ENCODE measurements at regions not wholly inside any gene's neighbourhood (a gene's known extent, or its start where the extent isn't known, plus 50 kb on each side); places are given as distances from the start of the nearest gene placed in this dataset.

DNA sequence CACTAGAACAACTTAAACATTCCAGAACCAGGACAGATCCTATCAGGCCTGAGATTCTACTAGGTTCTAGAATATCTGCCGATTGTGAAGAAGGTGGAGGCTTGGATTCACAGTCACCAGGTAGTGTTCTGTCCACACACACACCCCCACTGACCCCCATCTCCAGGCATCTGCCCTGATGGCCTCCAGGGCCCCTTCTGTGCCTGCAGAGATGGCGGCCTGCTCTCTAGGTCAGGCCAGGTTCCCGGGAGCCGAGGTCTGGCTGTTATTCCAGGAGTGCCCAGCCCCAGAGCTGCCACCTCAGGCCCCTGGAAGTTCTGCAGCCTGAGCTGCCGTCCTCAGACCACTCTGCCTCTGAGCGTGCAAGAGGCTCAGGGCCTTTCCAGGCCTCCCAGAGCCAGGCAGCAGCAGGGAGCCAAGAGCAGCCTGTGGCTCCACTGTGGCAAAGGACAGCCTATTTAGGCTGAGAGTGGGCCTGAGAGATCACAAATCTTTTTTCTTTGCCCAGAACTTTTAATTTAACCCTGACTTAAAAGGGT lies 96.2 kb upstream of the ASAP2 start:
- Mint-ChIP-seq H3K36me3 (ENCODE audit: unreplicated experiment) (no peaks in the 10 kb centered on the region), H3K27ac (ENCODE audit: unreplicated experiment) (no peak overlapping the region), H3K4me1 (ENCODE audit: low read depth, unreplicated experiment) (peaks cover 32% of the 10 kb centered on the region), H3K27me3 (ENCODE audit: unreplicated experiment) (peaks cover 14% of the 10 kb centered on the region), H3K9me3 (ENCODE audit: unreplicated experiment) (peaks cover 11% of the 10 kb centered on the region), H3K4me3 (ENCODE audit: unreplicated experiment) (no peak overlapping the region)
- TF ChIP-seq, protein P1, sequence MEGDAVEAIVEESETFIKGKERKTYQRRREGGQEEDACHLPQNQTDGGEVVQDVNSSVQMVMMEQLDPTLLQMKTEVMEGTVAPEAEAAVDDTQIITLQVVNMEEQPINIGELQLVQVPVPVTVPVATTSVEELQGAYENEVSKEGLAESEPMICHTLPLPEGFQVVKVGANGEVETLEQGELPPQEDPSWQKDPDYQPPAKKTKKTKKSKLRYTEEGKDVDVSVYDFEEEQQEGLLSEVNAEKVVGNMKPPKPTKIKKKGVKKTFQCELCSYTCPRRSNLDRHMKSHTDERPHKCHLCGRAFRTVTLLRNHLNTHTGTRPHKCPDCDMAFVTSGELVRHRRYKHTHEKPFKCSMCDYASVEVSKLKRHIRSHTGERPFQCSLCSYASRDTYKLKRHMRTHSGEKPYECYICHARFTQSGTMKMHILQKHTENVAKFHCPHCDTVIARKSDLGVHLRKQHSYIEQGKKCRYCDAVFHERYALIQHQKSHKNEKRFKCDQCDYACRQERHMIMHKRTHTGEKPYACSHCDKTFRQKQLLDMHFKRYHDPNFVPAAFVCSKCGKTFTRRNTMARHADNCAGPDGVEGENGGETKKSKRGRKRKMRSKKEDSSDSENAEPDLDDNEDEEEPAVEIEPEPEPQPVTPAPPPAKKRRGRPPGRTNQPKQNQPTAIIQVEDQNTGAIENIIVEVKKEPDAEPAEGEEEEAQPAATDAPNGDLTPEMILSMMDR (IDR thresholded peaks at IDR 0.05; ENCODE audit: partially characterized antibody, unreplicated experiment), result no peak
- no peak for DNase-seq

DNA sequence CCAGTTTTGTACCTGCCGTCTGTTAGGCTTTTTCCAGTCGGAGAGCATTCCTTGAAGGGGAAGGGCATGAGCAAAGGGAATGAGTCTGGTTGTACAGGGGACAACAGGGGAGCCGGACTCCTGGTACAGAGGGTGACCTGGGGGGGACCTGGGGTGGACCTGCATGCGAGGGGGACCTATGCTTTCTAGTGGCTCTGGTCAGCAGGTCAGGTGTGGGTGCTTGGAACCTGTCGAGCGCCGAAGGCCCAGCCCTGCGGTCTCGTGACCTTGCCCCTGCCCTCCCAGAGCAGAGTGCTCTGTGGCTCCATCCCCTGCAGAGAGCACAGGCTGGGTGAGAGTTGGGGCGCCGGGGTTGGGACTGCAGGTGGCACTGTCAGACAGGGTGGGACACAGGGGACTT lies 96.7 kb upstream of the ASAP2 start:
- H3K4me3 Mint-ChIP-seq (ENCODE audit: unreplicated experiment), result no peak overlapping the region
- no peaks in the 10 kb centered on the region for H3K36me3 Mint-ChIP-seq (ENCODE audit: unreplicated experiment)
- H3K27me3 Mint-ChIP-seq (ENCODE audit: unreplicated experiment), result peaks cover 15% of the 10 kb centered on the region
- H3K9me3 Mint-ChIP-seq (ENCODE audit: unreplicated experiment), result peaks cover 11% of the 10 kb centered on the region
- no peak overlapping the region for H3K27ac Mint-ChIP-seq (ENCODE audit: unreplicated experiment)
- H3K4me1 Mint-ChIP-seq (ENCODE audit: low read depth, unreplicated experiment), result peaks cover 32% of the 10 kb centered on the region
- TF ChIP-seq, protein P1 (IDR thresholded peaks at IDR 0.05; ENCODE audit: partially characterized antibody, unreplicated experiment), result no peak
- DNase-seq, result no peak

DNA sequence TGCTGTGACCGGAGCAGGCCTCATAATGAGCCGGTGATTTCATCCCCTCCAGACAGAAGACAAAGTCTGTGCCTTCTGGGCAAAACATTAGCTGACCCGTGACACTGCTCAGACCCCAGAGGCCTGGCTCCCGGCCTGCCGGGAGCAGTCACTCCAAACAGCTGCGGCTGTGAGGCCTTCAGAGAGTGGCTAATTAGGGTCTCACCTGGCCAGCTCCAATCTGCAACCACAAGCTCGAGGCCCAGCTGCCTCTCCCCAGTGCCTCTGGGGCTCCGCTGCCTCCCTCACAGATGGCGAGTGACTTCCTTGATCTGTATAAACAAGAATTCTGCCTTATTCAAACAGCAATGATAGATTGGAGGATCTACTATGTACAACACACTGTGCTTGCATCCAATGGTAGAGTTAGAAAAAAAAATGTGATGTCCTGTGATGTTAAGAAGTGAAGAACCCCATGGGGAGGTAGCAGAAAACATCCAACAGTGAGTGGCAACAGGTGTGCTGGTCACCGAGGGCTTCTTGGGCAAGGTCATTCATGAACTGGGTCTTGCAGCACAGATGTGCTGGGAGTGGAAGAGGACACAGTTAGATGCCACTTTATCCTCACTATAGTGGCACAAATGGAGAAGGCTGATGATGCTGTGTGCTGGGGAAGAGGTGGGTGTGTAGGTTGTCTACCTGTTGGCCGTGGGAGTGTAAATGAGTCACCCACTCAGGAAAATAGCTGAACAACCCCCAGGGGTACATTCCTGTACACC lies 98.2 kb upstream of the ASAP2 start:
- Mint-ChIP-seq H3K4me1 (ENCODE audit: low read depth, unreplicated experiment) (peaks cover 36% of the 10 kb centered on the region), H3K27me3 (ENCODE audit: unreplicated experiment) (peaks cover 15% of the 10 kb centered on the region), H3K27ac (ENCODE audit: unreplicated experiment) (peak overlapping the region; percentile 92), H3K36me3 (ENCODE audit: unreplicated experiment) (no peaks in the 10 kb centered on the region), H3K9me3 (ENCODE audit: unreplicated experiment) (peaks cover 11% of the 10 kb centered on the region), H3K4me3 (ENCODE audit: unreplicated experiment) (peak overlapping the region; percentile 12)
- TF ChIP-seq, protein P1 (IDR thresholded peaks at IDR 0.05; ENCODE audit: partially characterized antibody, unreplicated experiment), result no peak
- DNase-seq, result peak; percentile 69

DNA sequence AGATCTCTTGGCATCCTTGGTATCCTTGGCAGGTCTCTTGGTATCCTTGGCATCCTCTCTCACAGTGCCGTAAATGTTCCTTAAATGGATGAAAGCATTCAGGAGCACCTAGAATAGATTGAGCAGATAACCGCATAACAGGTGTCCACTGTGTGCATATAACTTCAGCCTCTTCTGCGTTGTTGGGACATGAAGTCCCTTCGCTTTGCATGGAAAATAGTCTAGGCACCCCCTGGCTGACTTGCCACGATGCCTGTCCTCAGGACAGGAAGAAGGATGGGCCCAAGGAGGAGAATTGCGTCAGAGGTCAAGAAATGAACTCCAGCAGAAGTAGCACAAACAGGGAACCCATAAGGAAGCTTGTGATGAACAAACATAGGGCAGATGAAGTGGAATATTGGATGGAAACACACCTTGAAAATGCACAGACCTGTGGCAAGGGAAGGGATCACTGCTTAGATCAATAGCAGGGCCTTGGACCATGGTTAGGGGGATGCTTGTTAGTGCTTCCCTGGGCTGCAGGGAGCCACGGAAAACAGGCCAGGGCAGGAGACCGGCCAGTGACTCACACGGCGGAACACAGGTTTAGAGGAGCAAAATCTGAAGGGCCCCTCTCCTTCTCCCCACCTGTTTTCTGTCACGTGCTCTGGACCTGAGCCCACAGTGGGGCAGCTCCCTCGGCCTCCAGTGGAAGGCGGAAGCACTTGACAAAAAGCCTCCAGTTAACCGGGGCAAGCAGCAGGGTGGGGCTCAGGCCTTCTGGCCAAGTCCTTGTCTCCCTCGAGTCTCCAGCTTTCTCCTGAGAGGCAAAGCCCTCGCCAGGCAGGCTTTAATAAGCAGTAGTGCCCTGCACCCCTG lies 99.2 kb upstream of the ASAP2 start:
- H3K9me3 Mint-ChIP-seq (ENCODE audit: unreplicated experiment), result peaks cover 11% of the 10 kb centered on the region
- H3K27me3 Mint-ChIP-seq (ENCODE audit: unreplicated experiment), result peaks cover 15% of the 10 kb centered on the region
- H3K4me1 Mint-ChIP-seq (ENCODE audit: low read depth, unreplicated experiment), result peaks cover 38% of the 10 kb centered on the region
- peak overlapping the region; percentile 73 for H3K4me3 Mint-ChIP-seq (ENCODE audit: unreplicated experiment)
- TF ChIP-seq, protein P1 (IDR thresholded peaks at IDR 0.05; ENCODE audit: partially characterized antibody, unreplicated experiment), result no peak
- no peaks in the 10 kb centered on the region for H3K36me3 Mint-ChIP-seq (ENCODE audit: unreplicated experiment)
- no peak for DNase-seq
- H3K27ac Mint-ChIP-seq (ENCODE audit: unreplicated experiment), result peak overlapping the region; percentile 92

Measured in glutamatergic neuron (in vitro differentiated cells).